ENCODE measurements at regions not wholly inside any gene's neighbourhood (a gene's known extent, or its start where the extent isn't known, plus 50 kb on each side); places are given as distances from the start of the nearest gene placed in this dataset.
"Not testable (repeated sequence)": the region's sequence is repeated elsewhere in the genome, so short reads cannot be mapped to it uniquely, and the experiment has no call there.

DNA sequence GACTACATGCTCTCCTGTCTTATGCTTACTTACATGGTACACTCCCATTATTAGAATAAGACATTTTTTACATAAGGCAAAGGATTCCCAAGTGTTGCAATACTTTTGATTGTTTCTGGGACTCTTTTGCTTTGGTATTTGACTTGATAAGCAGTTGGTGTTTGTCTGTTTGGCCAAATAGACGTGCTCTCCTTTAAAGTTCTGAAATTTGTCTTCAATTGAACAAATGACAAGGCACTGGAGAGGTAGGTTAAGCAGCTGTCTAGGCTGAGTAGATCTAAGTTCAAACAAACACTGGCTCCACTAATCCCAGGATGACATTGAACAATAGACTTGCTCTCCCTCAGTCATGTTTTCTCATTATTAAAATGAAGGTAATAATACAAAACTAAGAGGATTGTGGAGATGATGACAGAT lies 430.5 kb downstream of the STK39 start:
- Histone ChIP-seq H3K27me3 (ENCODE audit: insufficient read depth, low read length, poor library complexity) (peaks cover 10% of the 10 kb centered on the region), H2AFZ (ENCODE audit: low read depth, low read length) (no peak overlapping the region), H3K27ac (ENCODE audit: low read length) (no peak overlapping the region), H3K4me1 (ENCODE audit: insufficient read depth, low read length) (no peaks in the 10 kb centered on the region), H3K9me3 (ENCODE audit: insufficient read depth, low read length, severe bottlenecking) (no peaks in the 10 kb centered on the region), H3K4me2 (ENCODE audit: insufficient read depth, low read length) (no peak overlapping the region), H4K20me1 (ENCODE audit: insufficient read depth, low read length) (no peaks in the 10 kb centered on the region), H3K4me3 (ENCODE audit: low read depth in 1 of 2, low read length in 2 of 2) (no peak overlapping the region), H3K79me2 (ENCODE audit: insufficient read depth, low read length) (no peaks in the 10 kb centered on the region), H3K9ac (ENCODE audit: low read depth, low read length) (no peak overlapping the region), H3K36me3 (ENCODE audit: insufficient read depth, low read length) (no peaks in the 10 kb centered on the region)
- ATAC-seq (ENCODE audit: insufficient read depth, low read depth) (no peak), DNase-seq (no peak)
- TF ChIP-seq, protein P1, sequence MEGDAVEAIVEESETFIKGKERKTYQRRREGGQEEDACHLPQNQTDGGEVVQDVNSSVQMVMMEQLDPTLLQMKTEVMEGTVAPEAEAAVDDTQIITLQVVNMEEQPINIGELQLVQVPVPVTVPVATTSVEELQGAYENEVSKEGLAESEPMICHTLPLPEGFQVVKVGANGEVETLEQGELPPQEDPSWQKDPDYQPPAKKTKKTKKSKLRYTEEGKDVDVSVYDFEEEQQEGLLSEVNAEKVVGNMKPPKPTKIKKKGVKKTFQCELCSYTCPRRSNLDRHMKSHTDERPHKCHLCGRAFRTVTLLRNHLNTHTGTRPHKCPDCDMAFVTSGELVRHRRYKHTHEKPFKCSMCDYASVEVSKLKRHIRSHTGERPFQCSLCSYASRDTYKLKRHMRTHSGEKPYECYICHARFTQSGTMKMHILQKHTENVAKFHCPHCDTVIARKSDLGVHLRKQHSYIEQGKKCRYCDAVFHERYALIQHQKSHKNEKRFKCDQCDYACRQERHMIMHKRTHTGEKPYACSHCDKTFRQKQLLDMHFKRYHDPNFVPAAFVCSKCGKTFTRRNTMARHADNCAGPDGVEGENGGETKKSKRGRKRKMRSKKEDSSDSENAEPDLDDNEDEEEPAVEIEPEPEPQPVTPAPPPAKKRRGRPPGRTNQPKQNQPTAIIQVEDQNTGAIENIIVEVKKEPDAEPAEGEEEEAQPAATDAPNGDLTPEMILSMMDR (IDR thresholded peaks at IDR 0.05; ENCODE audit: borderline replicate concordance, extremely low read depth, low read length, poor library complexity, severe bottlenecking), result no peak
- no peak for TF ChIP-seq EZH2 (IDR thresholded peaks at IDR 0.05; ENCODE audit: borderline replicate concordance, low read depth, low read length, severe bottlenecking)

DNA sequence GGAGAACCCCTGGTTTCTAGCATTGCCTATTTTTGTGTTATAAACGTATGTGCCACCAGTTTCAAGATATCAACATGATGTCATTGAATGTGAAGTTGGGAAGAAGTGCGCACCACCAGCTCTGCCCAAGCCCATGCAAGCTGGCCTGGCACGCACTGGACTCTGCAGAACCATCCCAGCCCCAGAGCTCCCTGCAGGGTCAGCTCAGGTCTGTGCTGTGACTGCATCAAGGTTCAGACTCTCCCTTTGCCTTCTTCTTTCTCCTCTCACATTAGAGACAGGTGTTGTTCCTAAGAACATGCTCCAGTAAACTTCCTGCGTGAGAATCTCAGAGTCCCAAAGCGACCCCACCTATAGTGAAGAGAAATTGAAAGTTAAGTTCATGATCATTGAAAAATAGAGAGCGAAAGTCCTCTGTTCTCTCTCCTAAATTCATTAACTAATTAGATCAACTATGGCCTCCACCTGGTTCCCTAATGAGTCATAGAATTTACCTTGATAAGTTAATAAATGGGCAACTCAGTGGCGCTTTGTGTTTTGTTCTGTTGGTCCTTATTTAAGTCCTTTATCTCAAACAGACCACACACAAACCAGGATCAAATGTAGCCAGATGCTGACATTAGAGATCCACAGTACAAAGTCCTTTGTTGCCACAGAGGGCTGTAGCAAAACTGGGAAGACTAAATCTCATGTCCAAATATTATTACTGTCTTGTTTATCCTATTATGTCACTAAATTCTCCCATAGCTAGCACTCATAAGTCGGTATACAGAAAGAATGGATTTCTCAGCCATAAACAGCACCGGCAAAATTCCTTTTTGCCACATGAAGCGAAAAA lies 432.3 kb downstream of the STK39 start:
- Histone ChIP-seq H2AFZ (ENCODE audit: low read depth, low read length) (no peak overlapping the region), H3K4me3 (ENCODE audit: low read depth in 1 of 2, low read length in 2 of 2) (no peak overlapping the region), H3K4me2 (ENCODE audit: insufficient read depth, low read length) (no peak overlapping the region), H3K9ac (ENCODE audit: low read depth, low read length) (no peak overlapping the region), H3K79me2 (ENCODE audit: insufficient read depth, low read length) (no peaks in the 10 kb centered on the region), H3K27me3 (ENCODE audit: insufficient read depth, low read length, poor library complexity) (peaks cover 10% of the 10 kb centered on the region), H3K9me3 (ENCODE audit: insufficient read depth, low read length, severe bottlenecking) (no peaks in the 10 kb centered on the region), H4K20me1 (ENCODE audit: insufficient read depth, low read length) (no peaks in the 10 kb centered on the region), H3K27ac (ENCODE audit: low read length) (no peak overlapping the region), H3K36me3 (ENCODE audit: insufficient read depth, low read length) (no peaks in the 10 kb centered on the region), H3K4me1 (ENCODE audit: insufficient read depth, low read length) (no peaks in the 10 kb centered on the region)
- TF ChIP-seq EZH2 (IDR thresholded peaks at IDR 0.05; ENCODE audit: borderline replicate concordance, low read depth, low read length, severe bottlenecking), result no peak
- TF ChIP-seq, protein P1 (IDR thresholded peaks at IDR 0.05; ENCODE audit: borderline replicate concordance, extremely low read depth, low read length, poor library complexity, severe bottlenecking), result no peak
- DNase-seq, result no peak
- ATAC-seq (ENCODE audit: insufficient read depth, low read depth), result no peak

DNA sequence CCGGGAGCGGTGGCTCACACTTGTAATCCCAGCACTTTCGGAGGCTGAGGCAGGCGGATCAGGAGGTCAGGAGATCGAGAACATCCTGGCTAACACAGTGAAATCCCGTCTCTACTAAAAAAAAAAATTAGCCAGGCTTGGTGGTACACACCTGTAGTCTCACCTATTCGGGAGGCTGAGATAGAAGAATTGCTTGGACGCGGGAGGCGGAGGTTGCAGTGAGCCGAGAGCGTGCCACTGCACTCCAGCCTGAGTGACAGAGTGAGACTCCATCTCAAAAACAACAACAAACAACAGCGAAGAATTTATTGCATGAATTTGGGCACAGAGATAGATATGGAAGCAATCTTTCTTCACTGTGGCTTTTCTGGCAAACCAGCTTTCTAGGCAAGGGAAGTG lies 432.9 kb downstream of the STK39 start:
- not testable (repeated sequence) for H3K36me3 ChIP-seq (ENCODE audit: insufficient read depth, low read length); H4K20me1 ChIP-seq (ENCODE audit: insufficient read depth, low read length); H3K27me3 ChIP-seq (ENCODE audit: insufficient read depth, low read length, poor library complexity); ATAC-seq (ENCODE audit: insufficient read depth, low read depth); H3K27ac ChIP-seq (ENCODE audit: low read length); H3K9me3 ChIP-seq (ENCODE audit: insufficient read depth, low read length, severe bottlenecking); H3K9ac ChIP-seq (ENCODE audit: low read depth, low read length); H2AFZ ChIP-seq (ENCODE audit: low read depth, low read length); H3K79me2 ChIP-seq (ENCODE audit: insufficient read depth, low read length); H3K4me2 ChIP-seq (ENCODE audit: insufficient read depth, low read length); H3K4me3 ChIP-seq (ENCODE audit: low read depth in 1 of 2, low read length in 2 of 2); DNase-seq; H3K4me1 ChIP-seq (ENCODE audit: insufficient read depth, low read length)

DNA sequence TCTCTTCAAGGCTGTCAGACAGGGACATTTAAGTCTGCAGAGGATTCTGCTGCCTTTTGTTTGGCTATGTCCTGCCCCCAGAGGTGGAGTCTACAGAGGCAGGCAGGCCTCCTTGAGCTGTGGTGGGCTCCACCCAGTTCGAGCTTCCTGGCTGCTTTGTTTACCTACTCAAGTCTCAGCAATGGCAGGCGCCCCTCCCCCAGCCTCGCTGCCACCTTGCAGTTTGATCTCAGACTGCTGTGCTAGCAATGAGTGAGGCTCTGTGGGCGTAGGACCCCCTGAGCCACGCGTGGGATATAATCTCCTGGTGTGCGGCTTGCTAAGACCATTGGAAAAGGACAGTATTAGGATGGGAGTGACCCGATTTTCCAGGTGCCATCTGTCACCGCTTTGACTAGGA lies 437.6 kb downstream of the STK39 start:
- H3K36me3 ChIP-seq (ENCODE audit: insufficient read depth, low read length); H3K4me3 ChIP-seq (ENCODE audit: low read depth in 1 of 2, low read length in 2 of 2); H3K27ac ChIP-seq (ENCODE audit: low read length); H3K4me1 ChIP-seq (ENCODE audit: insufficient read depth, low read length); H3K27me3 ChIP-seq (ENCODE audit: insufficient read depth, low read length, poor library complexity); H3K9ac ChIP-seq (ENCODE audit: low read depth, low read length); H3K9me3 ChIP-seq (ENCODE audit: insufficient read depth, low read length, severe bottlenecking); H3K4me2 ChIP-seq (ENCODE audit: insufficient read depth, low read length); ATAC-seq (ENCODE audit: insufficient read depth, low read depth); H3K79me2 ChIP-seq (ENCODE audit: insufficient read depth, low read length); H4K20me1 ChIP-seq (ENCODE audit: insufficient read depth, low read length); H2AFZ ChIP-seq (ENCODE audit: low read depth, low read length); DNase-seq: not testable (repeated sequence)
